Astrocyte (in vitro differentiated cells and primary cell): ENCODE measurements at regions not wholly inside any gene's neighbourhood (a gene's known extent, or its start where the extent isn't known, plus 50 kb on each side); places are given as distances from the start of the nearest gene placed in this dataset.
A peak's percentile ranks its signal among the peaks of the same experiment; 100 is the strongest.

ENCODE experiments used
- DNase-seq: peaks from one replicate; pipeline ENCODE4 v3.0.0-alpha.2; 2010; ENCODE audit warnings: low read depth
- FAIRE-seq: peaks from 2 replicates; lab custom pipeline; 2011; peaks lifted over from hg19 to GRCh38; lab: Jason Lieb, UNC
- H2AFZ ChIP-seq: 2 replicates; pipeline ENCODE4 v1.6.0; 2012; ENCODE audit warnings: low read depth, low read length, inconsistent platforms
- H3K27ac ChIP-seq: 2 replicates; pipeline ENCODE4 v1.5.1; 2011; ENCODE audit warnings: low read depth, low read length, inconsistent platforms
- H3K27me3 ChIP-seq: 2 replicates; pipeline ENCODE4 v1.6.0; 2011; ENCODE audit warnings: low read length, inconsistent platforms; ENCODE audit not compliant: insufficient read depth
- H3K36me3 ChIP-seq: 2 replicates; pipeline ENCODE4 v1.5.1; 2011; ENCODE audit warnings: low read length, inconsistent platforms; ENCODE audit not compliant: insufficient read depth
- H3K4me1 ChIP-seq: 2 replicates; pipeline ENCODE4 v1.5.1; 2011; ENCODE audit warnings: low read length, inconsistent platforms; ENCODE audit not compliant: insufficient read depth
- H3K4me2 ChIP-seq: 2 replicates; pipeline ENCODE4 v1.6.0; 2012; ENCODE audit warnings: low read length, inconsistent platforms
- H3K4me3 ChIP-seq: 2 replicates; pipeline ENCODE4 v1.5.1; 2011; ENCODE audit warnings: low read depth, mild to moderate bottlenecking, low read length, inconsistent platforms; ENCODE audit not compliant: insufficient read depth
- H3K79me2 ChIP-seq: 2 replicates; pipeline ENCODE4 v1.6.0; 2012; ENCODE audit warnings: mild to moderate bottlenecking, low read length, inconsistent platforms; ENCODE audit not compliant: insufficient read depth
- H3K9ac ChIP-seq: 2 replicates; pipeline ENCODE4 v1.6.0; 2012; ENCODE audit warnings: mild to moderate bottlenecking, low read length, inconsistent platforms
- H3K9me3 ChIP-seq: 2 replicates; pipeline ENCODE4 v1.5.1; 2012; ENCODE audit warnings: low read depth, mild to moderate bottlenecking, low read length, inconsistent platforms; ENCODE audit not compliant: insufficient read depth
- H4K20me1 ChIP-seq: 2 replicates; pipeline ENCODE4 v1.6.0; 2012; ENCODE audit warnings: low read length, inconsistent platforms; ENCODE audit not compliant: insufficient read depth
- H3K27ac Mint-ChIP-seq: one replicate; pipeline ENCODE4 v1.8.0; 2021; ENCODE audit warnings: mild to moderate bottlenecking, mixed read lengths; ENCODE audit not compliant: unreplicated experiment
- H3K27me3 Mint-ChIP-seq: one replicate; pipeline ENCODE4 v1.8.0; 2021; ENCODE audit warnings: low read depth, mixed read lengths; ENCODE audit not compliant: unreplicated experiment
- H3K36me3 Mint-ChIP-seq: one replicate; pipeline ENCODE4 v1.8.0; 2021; ENCODE audit warnings: low read depth, mixed read lengths; ENCODE audit not compliant: unreplicated experiment
- H3K4me1 Mint-ChIP-seq: one replicate; pipeline ENCODE4 v1.8.0; 2021; ENCODE audit warnings: low read depth, mixed read lengths; ENCODE audit not compliant: unreplicated experiment
- H3K4me3 Mint-ChIP-seq: one replicate; pipeline ENCODE4 v1.8.0; 2021; ENCODE audit warnings: mild to moderate bottlenecking, moderate library complexity, mixed read lengths; ENCODE audit not compliant: unreplicated experiment
- H3K9me3 Mint-ChIP-seq: one replicate; pipeline ENCODE4 v1.8.0; 2021; ENCODE audit warnings: mild to moderate bottlenecking, mixed read lengths; ENCODE audit not compliant: unreplicated experiment
- CTCF ChIP-seq: IDR thresholded peaks from 2 replicates; pipeline ENCODE4 v1.5.1; 2011; ENCODE audit warnings: low read depth, mild to moderate bottlenecking, inconsistent platforms, low read length, moderate library complexity; ENCODE audit not compliant: insufficient read depth
- EZH2 ChIP-seq: IDR thresholded peaks from 2 replicates; pipeline ENCODE4 v1.6.1; 2012; ENCODE audit warnings: mild to moderate bottlenecking, low read length, inconsistent platforms; ENCODE audit not compliant: insufficient read depth

GRCh38 chr3:164340273-164340672, 738.0 kb downstream of the SI start:
- Histone ChIP-seq H3K79me2 (no peaks in the 10 kb centered on the region), H3K9me3 (no peaks in the 10 kb centered on the region), H3K4me3 (no peak overlapping the region), H3K36me3 (no peaks in the 10 kb centered on the region), H3K27me3 (no peaks in the 10 kb centered on the region), H3K9ac (no peak overlapping the region), H3K27ac (no peak overlapping the region), H3K4me1 (no peaks in the 10 kb centered on the region), H4K20me1 (no peaks in the 10 kb centered on the region), H2AFZ (no peak overlapping the region), H3K4me2 (no peak overlapping the region)
- FAIRE-seq, result no peak
- H3K4me3 Mint-ChIP-seq, result no peak overlapping the region
- H3K27me3 Mint-ChIP-seq, result peaks cover 3% of the 10 kb centered on the region
- TF ChIP-seq CTCF, result no peak
- TF ChIP-seq EZH2, result no peak
- H3K9me3 Mint-ChIP-seq, result peaks cover 2% of the 10 kb centered on the region
- H3K36me3 Mint-ChIP-seq, result no peaks in the 10 kb centered on the region
- no peak overlapping the region for H3K27ac Mint-ChIP-seq
- H3K4me1 Mint-ChIP-seq, result no peaks in the 10 kb centered on the region
- no peak for DNase-seq

DNA sequence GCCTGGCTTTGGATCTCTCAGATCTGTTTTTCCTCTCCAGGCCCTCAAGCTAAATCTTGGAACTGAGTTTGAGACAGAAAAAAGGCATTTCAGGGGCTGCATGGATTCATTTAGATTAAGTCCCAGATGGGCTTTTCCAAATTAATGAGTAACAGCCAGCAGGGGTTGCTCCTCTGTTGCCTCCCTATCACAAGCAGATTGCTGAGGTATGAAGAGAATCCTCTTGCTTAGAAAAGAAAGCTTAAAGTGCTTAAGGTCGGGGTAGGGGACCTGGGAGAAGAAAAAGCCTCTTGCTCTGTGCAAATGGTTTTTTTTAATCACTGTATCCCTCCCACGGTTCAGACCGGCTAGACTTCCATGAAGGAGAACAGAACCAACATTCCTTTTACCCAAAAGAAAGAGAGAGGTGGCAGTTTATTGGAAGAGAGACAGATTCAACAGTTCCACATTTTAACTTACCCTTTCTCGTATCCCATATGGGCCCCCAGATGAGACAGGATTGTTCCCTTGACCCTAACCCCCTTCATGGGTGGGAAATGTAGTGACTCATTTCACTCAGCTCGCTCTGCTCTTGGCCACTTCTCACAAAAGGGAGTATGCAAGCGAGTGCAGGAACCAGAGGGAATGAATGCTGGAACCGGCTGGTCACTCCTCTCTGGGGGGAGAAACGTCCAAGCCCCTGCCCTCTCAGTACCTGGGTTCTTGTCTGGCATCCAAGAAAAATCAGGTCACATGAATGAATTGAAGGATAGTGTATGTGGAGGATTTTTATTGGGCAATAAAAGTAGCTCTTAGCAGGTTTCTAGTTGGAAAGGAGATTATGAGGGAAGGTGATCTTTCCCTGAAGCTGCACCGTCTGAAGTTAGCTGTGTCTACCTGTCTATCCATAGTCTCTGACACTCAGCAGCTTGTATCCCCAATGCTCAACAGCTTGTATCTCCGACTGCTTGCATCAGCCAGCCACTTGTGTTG, 745.2 kb downstream of the SI start:
- DNase-seq (peak; percentile 13), FAIRE-seq (no peak)
- H3K4me2 ChIP-seq, result peak overlapping the region; percentile 15
- no peak overlapping the region for H3K4me3 Mint-ChIP-seq
- H3K9me3 ChIP-seq, result no peaks in the 10 kb centered on the region
- no peak overlapping the region for H3K27ac ChIP-seq
- no peak overlapping the region for H3K4me3 ChIP-seq
- H3K27me3 ChIP-seq, result no peaks in the 10 kb centered on the region
- no peaks in the 10 kb centered on the region for H3K4me1 ChIP-seq
- H4K20me1 ChIP-seq, result no peaks in the 10 kb centered on the region
- no peaks in the 10 kb centered on the region for H3K36me3 Mint-ChIP-seq
- peak overlapping the region; percentile 34 for H2AFZ ChIP-seq
- TF ChIP-seq EZH2 (no peak), CTCF (no peak)
- peaks cover 13% of the 10 kb centered on the region for H3K4me1 Mint-ChIP-seq
- peak overlapping the region; percentile 87 for H3K27ac Mint-ChIP-seq
- H3K27me3 Mint-ChIP-seq, result no peaks in the 10 kb centered on the region
- H3K9ac ChIP-seq, result no peak overlapping the region
- H3K79me2 ChIP-seq, result no peaks in the 10 kb centered on the region
- peaks cover 3% of the 10 kb centered on the region for H3K9me3 Mint-ChIP-seq
- no peaks in the 10 kb centered on the region for H3K36me3 ChIP-seq

DNA sequence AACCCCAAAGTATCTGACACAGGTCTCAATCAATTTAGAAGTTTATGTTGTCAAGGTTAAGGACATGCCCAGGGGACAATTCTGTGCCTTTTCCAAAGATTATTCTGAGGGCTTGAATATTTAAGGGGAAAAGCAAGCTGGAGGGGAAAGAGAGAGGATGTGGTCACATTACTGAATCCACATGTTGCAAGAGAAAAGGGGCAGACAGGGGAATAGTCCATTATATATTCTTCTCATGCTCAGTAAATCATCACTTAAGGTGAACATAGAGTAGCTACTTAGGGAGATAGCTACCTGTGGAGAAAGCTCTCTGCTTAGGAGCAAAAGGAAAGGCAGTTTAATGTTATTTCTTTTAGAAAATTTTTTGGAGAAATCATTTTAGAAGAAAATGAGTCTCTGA, 751.6 kb downstream of the SI start:
- Histone ChIP-seq H4K20me1 (no peaks in the 10 kb centered on the region), H3K9ac (no peak overlapping the region), H2AFZ (no peak overlapping the region), H3K27ac (no peak overlapping the region), H3K36me3 (no peaks in the 10 kb centered on the region), H3K27me3 (no peaks in the 10 kb centered on the region), H3K4me3 (no peak overlapping the region), H3K4me2 (no peak overlapping the region), H3K9me3 (no peaks in the 10 kb centered on the region), H3K4me1 (no peaks in the 10 kb centered on the region), H3K79me2 (no peaks in the 10 kb centered on the region)
- peaks cover 3% of the 10 kb centered on the region for H3K9me3 Mint-ChIP-seq
- no peak overlapping the region for H3K4me3 Mint-ChIP-seq
- H3K36me3 Mint-ChIP-seq, result no peaks in the 10 kb centered on the region
- DNase-seq (no peak), FAIRE-seq (no peak)
- TF ChIP-seq CTCF (no peak), EZH2 (no peak)
- H3K27ac Mint-ChIP-seq, result no peak overlapping the region
- H3K4me1 Mint-ChIP-seq, result no peaks in the 10 kb centered on the region
- no peaks in the 10 kb centered on the region for H3K27me3 Mint-ChIP-seq
